Tibial nerve (tissue), 4 donors: ENCODE measurements at regions not wholly inside any gene's neighbourhood (a gene's known extent, or its start where the extent isn't known, plus 50 kb on each side); places are given as distances from the start of the nearest gene placed in this dataset.

Source experiments
- CTCF ChIP-seq, 5 experiments: fragments of 200-600 bp in 3 of 5; fragments of 450-650 bp in 2 of 5; sonication (generic) in 3 of 5; IDR thresholded peaks; one replicate each; pipeline ENCODE4 v1.5.1; 2016 to 2019; ENCODE audit warnings: antibody characterized with exemption in 5 of 5, mild to moderate bottlenecking in 3 of 5, moderate library complexity in 2 of 5
- EP300 ChIP-seq, 2 donors: sonication (generic); formaldehyde crosslinking; IDR thresholded peaks; one replicate each; pipeline ENCODE4 v1.6.1; 2017; ENCODE audit warnings: antibody characterized with exemption in 2 of 2, mild to moderate bottlenecking in 1 of 2
- POLR2A ChIP-seq, 2 donors: fragments of 450-650 bp; IDR thresholded peaks; one replicate each; pipeline ENCODE4 v1.6.1; 2017; ENCODE audit warnings: antibody characterized with exemption in 2 of 2, mild to moderate bottlenecking in 2 of 2, moderate library complexity in 2 of 2

DNA sequence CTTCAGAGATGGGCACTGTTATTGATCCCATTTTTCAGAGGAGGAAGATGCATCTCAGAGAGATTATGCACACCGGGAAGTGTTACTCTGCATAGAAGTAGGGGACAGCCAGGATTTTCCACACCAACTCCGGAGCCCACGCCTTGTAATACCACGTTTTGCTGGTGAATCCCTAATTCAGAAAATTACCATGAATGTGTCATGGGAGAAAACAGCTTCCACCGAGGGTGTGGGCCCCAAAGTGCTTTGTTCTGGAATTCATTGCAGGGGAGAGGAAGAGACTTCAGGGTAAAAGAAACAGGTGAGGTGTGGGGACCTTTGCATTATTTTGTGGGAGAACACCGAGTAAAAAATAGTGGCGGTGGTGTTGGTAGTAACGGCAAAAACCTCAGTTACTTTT, 1051.4 kb upstream of the RBFOX1 start:
- no peak for TF ChIP-seq CTCF (IDR thresholded peaks at IDR 0.05)
- no peak for TF ChIP-seq POLR2A (IDR thresholded peaks at IDR 0.05)
- no peak for TF ChIP-seq EP300 (IDR thresholded peaks at IDR 0.05)
